Uterus (tissue), 2 donors: ENCODE measurements at regions not wholly inside any gene's neighbourhood (a gene's known extent, or its start where the extent isn't known, plus 50 kb on each side); places are given as distances from the start of the nearest gene placed in this dataset.

ENCODE experiments used
- CTCF ChIP-seq, 4 experiments: fragments of 200-600 bp in 2 of 4; fragments of 450-650 bp in 2 of 4; sonication (generic) in 2 of 4; IDR thresholded peaks; one replicate each; pipeline ENCODE4 v1.5.1; 2016 to 2019; ENCODE audit warnings: antibody characterized with exemption in 4 of 4, mild to moderate bottlenecking in 2 of 4, moderate library complexity in 1 of 4
- POLR2A ChIP-seq, 2 donors: fragments of 450-650 bp; IDR thresholded peaks; one replicate each; pipeline ENCODE4 v1.6.1; 2016; ENCODE audit warnings: antibody characterized with exemption in 2 of 2, mild to moderate bottlenecking in 1 of 2, moderate library complexity in 1 of 2

GRCh38 chr3:118000219-118000618 lies 1034.4 kb downstream of the IGSF11 start:
- TF ChIP-seq CTCF (IDR thresholded peaks at IDR 0.05) (no peak), POLR2A (IDR thresholded peaks at IDR 0.05) (no peak)
